Activated CD8-positive, alpha-beta T cell treated with anti-CD3 and anti-CD28 coated beads for 36 hours (primary cell): ENCODE measurements at regions not wholly inside any gene's neighbourhood (a gene's known extent, or its start where the extent isn't known, plus 50 kb on each side); places are given as distances from the start of the nearest gene placed in this dataset.

ENCODE experiments used
- ATAC-seq: fragments of 200-7000 bp; cut with Tn5 transposase; one replicate; pipeline ENCODE4 v1.10.0; 2021; ENCODE audit warnings: mild to moderate bottlenecking, moderate library complexity
- CTCF ChIA-PET: fragments of 350-600 bp; sonication (Branson Sonifier 250); formaldehyde crosslinking; loops from one replicate; lab custom pipeline; 2021; ENCODE audit warnings: antibody characterized with exemption; lab: Charles Lee
- POLR2A ChIA-PET: fragments of 350-600 bp; sonication (Branson Sonifier 250); formaldehyde crosslinking; loops from one replicate; lab custom pipeline; 2021; ENCODE audit warnings: antibody characterized with exemption; lab: Charles Lee
- DNase-seq: peaks from one replicate; pipeline ENCODE4 v3.0.0-alpha.2; 2020
- H3K27ac Mint-ChIP-seq: one replicate; pipeline ENCODE4 v1.8.0; 2021; ENCODE audit warnings: mild to moderate bottlenecking, mixed read lengths
- H3K27me3 Mint-ChIP-seq: one replicate; pipeline ENCODE4 v1.8.0; 2021; ENCODE audit warnings: mixed read lengths
- H3K36me3 Mint-ChIP-seq: one replicate; pipeline ENCODE4 v1.8.0; 2021; ENCODE audit warnings: low read depth, mixed read lengths
- H3K4me1 Mint-ChIP-seq: one replicate; pipeline ENCODE4 v1.8.0; 2021; ENCODE audit warnings: low read depth, mixed read lengths
- H3K4me3 Mint-ChIP-seq: one replicate; pipeline ENCODE4 v1.8.0; 2021; ENCODE audit warnings: mild to moderate bottlenecking, moderate library complexity, mixed read lengths
- H3K9me3 Mint-ChIP-seq: one replicate; pipeline ENCODE4 v1.8.0; 2021; ENCODE audit warnings: mixed read lengths
- CTCF ChIP-seq: fragments of 200-600 bp; IDR thresholded peaks from one replicate; pipeline ENCODE4 v1.8.0; 2022; ENCODE audit warnings: antibody characterized with exemption, mild to moderate bottlenecking
- intact Hi-C: fragments of 100-400 bp; cut with micrococcal nuclease; formaldehyde crosslinking; loops from one replicate; pipeline ENCODE4 v1.10.0; 2022

- no peak for DNase-seq
- ChIA-PET CTCF (interaction anchor here (1.9 kb wide), 1 partner anchor 68 kb away, joined by 8 read pairs; no protein-coding TSS in a partner anchor), POLR2A (no interaction called here)
- Mint-ChIP-seq H3K9me3 (no peaks in the 10 kb centered on the region), H3K4me3 (no peak overlapping the region), H3K4me1 (no peaks in the 10 kb centered on the region), H3K36me3 (no peaks in the 10 kb centered on the region), H3K27me3 (peaks cover 3% of the 10 kb centered on the region), H3K27ac (no peak overlapping the region)
- TF ChIP-seq CTCF: no peak
- no peak for ATAC-seq
- intact Hi-C loops: no loop called here
These were observed 99.3 kb upstream of the TLR3 start for GRCh38 chr4:185969657-185970056.

GRCh38 chr4:185987961-185988627 lies 80.9 kb upstream of the TLR3 start:
- ChIA-PET CTCF (interaction anchor here (0.9 kb wide), 1 partner anchor 50 kb away, joined by 3 read pairs; no protein-coding TSS in a partner anchor), POLR2A (no interaction called here)
- H3K36me3 Mint-ChIP-seq: no peaks in the 10 kb centered on the region
- H3K4me1 Mint-ChIP-seq: no peaks in the 10 kb centered on the region
- no peak overlapping the region for H3K4me3 Mint-ChIP-seq
- no peak overlapping the region for H3K27ac Mint-ChIP-seq
- ATAC-seq (no peak), DNase-seq (no peak)
- H3K27me3 Mint-ChIP-seq: peaks cover 4% of the 10 kb centered on the region
- peaks cover 11% of the 10 kb centered on the region for H3K9me3 Mint-ChIP-seq
- no peak for TF ChIP-seq CTCF
- intact Hi-C loops: no loop called here

GRCh38 chr4:185991770-185992169 lies 77.2 kb upstream of the TLR3 start:
- no peak for ATAC-seq
- Mint-ChIP-seq H3K4me3 (no peak overlapping the region), H3K27me3 (peaks cover 4% of the 10 kb centered on the region), H3K9me3 (no peaks in the 10 kb centered on the region), H3K27ac (no peak overlapping the region), H3K36me3 (no peaks in the 10 kb centered on the region), H3K4me1 (no peaks in the 10 kb centered on the region)
- intact Hi-C loops: no loop called here
- POLR2A ChIA-PET: no interaction called here
- TF ChIP-seq CTCF: no peak
- no peak for DNase-seq
- CTCF ChIA-PET: no interaction called here

- no peak for ATAC-seq
- ChIA-PET CTCF (no interaction called here), POLR2A (no interaction called here)
- intact Hi-C loops: no loop called here
- DNase-seq: no peak
- Mint-ChIP-seq H3K9me3 (no peaks in the 10 kb centered on the region), H3K27ac (no peak overlapping the region), H3K27me3 (peaks cover 4% of the 10 kb centered on the region), H3K4me1 (no peaks in the 10 kb centered on the region), H3K4me3 (no peak overlapping the region), H3K36me3 (no peaks in the 10 kb centered on the region)
- no peak for TF ChIP-seq CTCF
These were observed 76.4 kb upstream of the TLR3 start for GRCh38 chr4:185992585-185992984.

GRCh38 chr4:185993328-185993973 lies 75.5 kb upstream of the TLR3 start:
- intact Hi-C loops: no loop called here
- TF ChIP-seq CTCF: no peak
- ATAC-seq: no peak
- Mint-ChIP-seq H3K9me3 (no peaks in the 10 kb centered on the region), H3K27ac (no peak overlapping the region), H3K4me1 (no peaks in the 10 kb centered on the region), H3K4me3 (no peak overlapping the region), H3K27me3 (peaks cover 4% of the 10 kb centered on the region), H3K36me3 (no peaks in the 10 kb centered on the region)
- POLR2A ChIA-PET: no interaction called here
- no peak for DNase-seq
- CTCF ChIA-PET: interaction anchor here (0.9 kb wide), 1 partner anchor 45 kb away, joined by 4 read pairs; no protein-coding TSS in a partner anchor
